Lower leg skin (tissue), 4 donors: ENCODE measurements at regions not wholly inside any gene's neighbourhood (a gene's known extent, or its start where the extent isn't known, plus 50 kb on each side); places are given as distances from the start of the nearest gene placed in this dataset.

Source experiments
- DNase-seq, 2 donors: peaks; one replicate each; pipeline ENCODE4 v3.0.0-alpha.2; 2019; ENCODE audit warnings: low spot score in 2 of 2
- H3K4me3 ChIP-seq: fragments of 200-600 bp; sonication (generic); 2 replicates; pipeline ENCODE4 v1.5.1; 2017; ENCODE audit warnings: mild to moderate bottlenecking, low read depth; ENCODE audit not compliant: poor library complexity, severe bottlenecking
- POLR2A ChIP-seq, 2 donors: fragments of 450-650 bp; IDR thresholded peaks; one replicate each; pipeline ENCODE4 v1.6.1; 2016 to 2017; ENCODE audit warnings: antibody characterized with exemption in 2 of 2, mild to moderate bottlenecking in 1 of 2, moderate library complexity in 1 of 2
- WGBS, 2 donors: methylation state at CpG; one replicate each; pipeline ENCODE4 v1.1.5; 2018; 5-methylcytosine and 5-hydroxymethylcytosine counted together
- intact Hi-C: fragments of 100-400 bp; cut with DNase I; formaldehyde crosslinking; loops from one replicate; pipeline ENCODE4 v1.15.0; 2023; ENCODE audit warnings: low total_unique reads
- TF ChIP-seq, protein P1 (sequence below), 3 donors: fragments of 450-650 bp; IDR thresholded peaks; one replicate each; pipeline ENCODE4 v1.5.1; 2016; ENCODE audit warnings: antibody characterized with exemption in 3 of 3, mild to moderate bottlenecking in 3 of 3, moderate library complexity in 2 of 3

- no peak for DNase-seq
- intact Hi-C loops: no loop called here
- 76 to 78% methylated on average over 4 of the region's 4 CpGs for WGBS, 2 donors
- no peak overlapping the region for H3K4me3 ChIP-seq
- no peak for TF ChIP-seq POLR2A (IDR thresholded peaks at IDR 0.05)
Observed at GRCh38 chr5:100249211-100249883, 285.8 kb upstream of the FAM174A start.

GRCh38 chr5:100232736-100233135 is 302.4 kb upstream of the FAM174A start:
- DNase-seq: no peak
- H3K4me3 ChIP-seq: no peak overlapping the region
- 70 to 75% methylated on average over 3 of the region's 3 CpGs for WGBS, 2 donors
- TF ChIP-seq POLR2A (IDR thresholded peaks at IDR 0.05): no peak
- TF ChIP-seq, protein P1, sequence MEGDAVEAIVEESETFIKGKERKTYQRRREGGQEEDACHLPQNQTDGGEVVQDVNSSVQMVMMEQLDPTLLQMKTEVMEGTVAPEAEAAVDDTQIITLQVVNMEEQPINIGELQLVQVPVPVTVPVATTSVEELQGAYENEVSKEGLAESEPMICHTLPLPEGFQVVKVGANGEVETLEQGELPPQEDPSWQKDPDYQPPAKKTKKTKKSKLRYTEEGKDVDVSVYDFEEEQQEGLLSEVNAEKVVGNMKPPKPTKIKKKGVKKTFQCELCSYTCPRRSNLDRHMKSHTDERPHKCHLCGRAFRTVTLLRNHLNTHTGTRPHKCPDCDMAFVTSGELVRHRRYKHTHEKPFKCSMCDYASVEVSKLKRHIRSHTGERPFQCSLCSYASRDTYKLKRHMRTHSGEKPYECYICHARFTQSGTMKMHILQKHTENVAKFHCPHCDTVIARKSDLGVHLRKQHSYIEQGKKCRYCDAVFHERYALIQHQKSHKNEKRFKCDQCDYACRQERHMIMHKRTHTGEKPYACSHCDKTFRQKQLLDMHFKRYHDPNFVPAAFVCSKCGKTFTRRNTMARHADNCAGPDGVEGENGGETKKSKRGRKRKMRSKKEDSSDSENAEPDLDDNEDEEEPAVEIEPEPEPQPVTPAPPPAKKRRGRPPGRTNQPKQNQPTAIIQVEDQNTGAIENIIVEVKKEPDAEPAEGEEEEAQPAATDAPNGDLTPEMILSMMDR (IDR thresholded peaks at IDR 0.05): no peak
- intact Hi-C loops: no loop called here

GRCh38 chr5:100188778-100189177 is 346.4 kb upstream of the FAM174A start:
- H3K4me3 ChIP-seq: no peak overlapping the region
- DNase-seq: no peak
- TF ChIP-seq POLR2A (IDR thresholded peaks at IDR 0.05): no peak
- TF ChIP-seq, protein P1 (IDR thresholded peaks at IDR 0.05): no peak
- WGBS, 2 donors: 66 to 72% methylated on average over 1 of the region's 1 CpG
- intact Hi-C loops: no loop called here

- TF ChIP-seq, protein P1 (IDR thresholded peaks at IDR 0.05): no peak
- no peak for TF ChIP-seq POLR2A (IDR thresholded peaks at IDR 0.05)
- 49 to 50% methylated on average over 3 of the region's 3 CpGs for WGBS, 2 donors
- H3K4me3 ChIP-seq: no peak overlapping the region
- intact Hi-C loops: no loop called here
- no peak for DNase-seq
Observed at GRCh38 chr5:100188339-100188738, 346.8 kb upstream of the FAM174A start.

DNA sequence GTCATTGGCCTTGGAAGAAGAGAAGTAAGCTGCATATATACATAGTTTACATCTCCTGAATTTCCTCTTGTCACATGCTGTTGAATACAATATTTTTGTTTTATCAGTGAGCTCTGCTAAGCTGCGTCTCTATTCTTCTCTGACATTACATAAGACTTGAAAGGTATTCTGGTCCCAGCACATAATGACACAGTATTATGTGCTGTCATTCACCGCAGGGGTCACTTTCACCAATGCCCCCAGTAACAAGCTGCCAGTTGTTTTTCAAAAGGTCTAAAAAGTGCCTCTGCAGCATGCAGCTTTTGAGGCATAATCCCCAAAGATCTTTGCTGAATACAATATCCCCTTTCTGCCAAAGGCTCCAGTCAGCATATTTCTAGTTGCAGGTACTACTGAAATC is 349.0 kb upstream of the FAM174A start:
- TF ChIP-seq POLR2A (IDR thresholded peaks at IDR 0.05): no peak
- TF ChIP-seq, protein P1 (IDR thresholded peaks at IDR 0.05): no peak
- no peak for DNase-seq
- 73 to 87% methylated on average over 2 of the region's 2 CpGs for WGBS, 2 donors
- H3K4me3 ChIP-seq: no peak overlapping the region
- intact Hi-C loops: no loop called here

DNA sequence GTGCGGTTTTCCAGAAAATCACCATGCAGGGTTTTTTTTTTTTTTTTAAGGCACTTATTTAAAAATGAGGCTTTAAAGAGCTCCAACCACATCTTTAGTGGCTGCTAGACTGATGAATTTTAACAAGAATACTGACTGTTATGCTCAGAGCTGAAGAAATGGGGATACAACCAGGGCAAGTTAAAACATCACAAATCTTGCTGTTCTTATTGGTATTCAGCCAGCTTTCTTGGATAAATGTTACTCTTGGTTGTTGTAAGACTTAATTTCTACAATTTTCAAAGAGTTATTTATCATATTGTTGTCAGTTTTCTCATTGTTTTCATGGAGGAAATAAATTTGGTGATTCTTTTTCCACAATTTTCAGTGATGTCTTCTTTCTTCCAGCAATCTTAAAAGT is 352.8 kb upstream of the FAM174A start:
- TF ChIP-seq, protein P1 (IDR thresholded peaks at IDR 0.05): no peak
- no peak for TF ChIP-seq POLR2A (IDR thresholded peaks at IDR 0.05)
- no peak overlapping the region for H3K4me3 ChIP-seq
- no peak for DNase-seq
- intact Hi-C loops: no loop called here
- 78 to 90% methylated on average over 1 of the region's 1 CpG for WGBS, 2 donors
